Sigmoid colon (tissue), 6 donors: ENCODE measurements at regions not wholly inside any gene's neighbourhood (a gene's known extent, or its start where the extent isn't known, plus 50 kb on each side); places are given as distances from the start of the nearest gene placed in this dataset.

Experiments
- DNase-seq: peaks from one replicate; pipeline ENCODE4 v3.0.0-alpha.2; 2019
- H3K27ac ChIP-seq, 4 donors: fragments of 200-600 bp; sonication (generic); one replicate each; pipeline ENCODE4 v1.5.1; 2016 to 2019; ENCODE audit warnings: mild to moderate bottlenecking in 1 of 4
- H3K27me3 ChIP-seq, 3 donors: fragments of 200-600 bp; sonication (generic); one replicate each; pipeline ENCODE4 v1.5.1; 2019; ENCODE audit warnings: mild to moderate bottlenecking in 1 of 3
- H3K36me3 ChIP-seq, 4 donors: fragments of 200-600 bp; sonication (generic); one replicate each; pipeline ENCODE4 v1.5.1; 2016 to 2019
- H3K4me1 ChIP-seq, 4 donors: fragments of 200-600 bp; sonication (generic); one replicate each; pipeline ENCODE4 v1.5.1; 2017 to 2019
- H3K4me3 ChIP-seq, 4 donors: fragments of 200-600 bp; sonication (generic); one replicate each; pipeline ENCODE4 v1.5.1; 2017 to 2019; ENCODE audit warnings: mild to moderate bottlenecking in 2 of 4, moderate library complexity in 1 of 4
- H3K9me3 ChIP-seq, 4 donors: fragments of 200-600 bp in 3 of 4; sonication (generic) in 3 of 4; one replicate each; pipeline versions ENCODE4 v1.5.1 to v1.6.1; 2013 to 2019
- EP300 ChIP-seq, 4 donors: sonication (generic); formaldehyde crosslinking; IDR thresholded peaks; one replicate each; pipeline ENCODE4 v1.6.1; 2017; ENCODE audit warnings: antibody characterized with exemption in 4 of 4
- POLR2A ChIP-seq, 2 donors: fragments of 450-650 bp; IDR thresholded peaks; one replicate each; pipeline ENCODE4 v1.6.1; 2016; ENCODE audit warnings: antibody characterized with exemption in 2 of 2, mild to moderate bottlenecking in 2 of 2, moderate library complexity in 2 of 2
- POLR2AphosphoS5 ChIP-seq, 4 donors: sonication (generic); formaldehyde crosslinking; IDR thresholded peaks; one replicate each; pipeline ENCODE4 v1.6.1; 2017; ENCODE audit warnings: antibody characterized with exemption in 4 of 4
- WGBS, 2 donors: extraction: QIAGEN DNeasy Blood & Tissue Kit; methylation state at CpG; one replicate each; pipeline ENCODE4 v1.1.7; 2013; 5-methylcytosine and 5-hydroxymethylcytosine counted together
- intact Hi-C: fragments of 100-400 bp; cut with DNase I; formaldehyde crosslinking; loops from one replicate; pipeline ENCODE4 v1.15.1; 2023
- TF ChIP-seq, protein P1 (sequence below), 4 experiments: fragments of 450-650 bp in 3 of 4; fragments of 200-600 bp in 1 of 4; IDR thresholded peaks; one replicate each; pipeline ENCODE4 v1.5.1; 2016 to 2019; ENCODE audit warnings: antibody characterized with exemption in 4 of 4, mild to moderate bottlenecking in 3 of 4, moderate library complexity in 2 of 4
- donor health status: healthy with polysubstance abuse.
- donor health status: healthy.

DNA sequence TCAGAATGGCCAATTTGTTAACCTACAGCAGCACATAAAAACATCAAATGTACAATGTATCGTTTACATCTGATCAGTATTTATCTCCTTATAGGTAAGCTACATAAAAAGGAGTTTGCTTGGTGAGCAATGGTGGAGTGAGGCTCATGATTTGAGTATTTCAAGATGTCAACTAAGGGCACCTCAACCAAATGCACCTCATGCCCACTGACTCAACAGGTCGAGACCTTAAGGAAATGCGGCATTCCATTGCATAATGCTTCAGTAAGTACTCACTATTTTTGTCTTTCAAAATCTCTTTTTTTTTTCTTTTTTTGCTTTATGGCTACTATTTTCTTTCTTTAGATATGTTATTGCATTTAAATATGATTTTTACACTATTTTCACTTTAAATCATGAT, 181.0 kb upstream of the TLL1 start:
- intact Hi-C loops, result no loop called here
- no peaks in the 10 kb centered on the region for H3K27me3 ChIP-seq
- TF ChIP-seq POLR2A (IDR thresholded peaks at IDR 0.05) (no peak), POLR2AphosphoS5 (IDR thresholded peaks at IDR 0.05) (no peak), EP300 (IDR thresholded peaks at IDR 0.05) (no peak)
- TF ChIP-seq, protein P1, sequence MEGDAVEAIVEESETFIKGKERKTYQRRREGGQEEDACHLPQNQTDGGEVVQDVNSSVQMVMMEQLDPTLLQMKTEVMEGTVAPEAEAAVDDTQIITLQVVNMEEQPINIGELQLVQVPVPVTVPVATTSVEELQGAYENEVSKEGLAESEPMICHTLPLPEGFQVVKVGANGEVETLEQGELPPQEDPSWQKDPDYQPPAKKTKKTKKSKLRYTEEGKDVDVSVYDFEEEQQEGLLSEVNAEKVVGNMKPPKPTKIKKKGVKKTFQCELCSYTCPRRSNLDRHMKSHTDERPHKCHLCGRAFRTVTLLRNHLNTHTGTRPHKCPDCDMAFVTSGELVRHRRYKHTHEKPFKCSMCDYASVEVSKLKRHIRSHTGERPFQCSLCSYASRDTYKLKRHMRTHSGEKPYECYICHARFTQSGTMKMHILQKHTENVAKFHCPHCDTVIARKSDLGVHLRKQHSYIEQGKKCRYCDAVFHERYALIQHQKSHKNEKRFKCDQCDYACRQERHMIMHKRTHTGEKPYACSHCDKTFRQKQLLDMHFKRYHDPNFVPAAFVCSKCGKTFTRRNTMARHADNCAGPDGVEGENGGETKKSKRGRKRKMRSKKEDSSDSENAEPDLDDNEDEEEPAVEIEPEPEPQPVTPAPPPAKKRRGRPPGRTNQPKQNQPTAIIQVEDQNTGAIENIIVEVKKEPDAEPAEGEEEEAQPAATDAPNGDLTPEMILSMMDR (IDR thresholded peaks at IDR 0.05), result no peak

DNA sequence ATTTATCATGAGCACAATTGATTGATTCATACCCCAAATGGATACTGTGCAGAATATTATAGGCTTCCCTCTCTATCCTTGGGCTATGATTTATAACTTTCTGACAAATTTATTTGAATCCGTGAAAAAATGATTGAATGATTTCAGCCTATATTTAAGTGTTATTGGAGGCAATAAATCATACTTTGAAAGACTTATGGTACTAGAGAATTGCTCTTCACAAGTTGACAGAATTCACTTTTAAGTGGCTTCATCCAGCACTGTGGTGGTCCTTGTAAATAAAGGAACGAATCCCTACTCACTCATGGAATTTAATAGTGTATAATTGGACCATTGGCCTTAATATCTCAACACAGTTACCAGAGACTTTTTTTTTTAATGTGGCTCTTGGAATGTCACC, 174.8 kb upstream of the TLL1 start:
- 17 to 36% methylated on average over 2 of the region's 2 CpGs for whole genome bisulfite sequencing, 2 donors
- Histone ChIP-seq H3K4me3 (no peak overlapping the region), H3K4me1 (no peaks in the 10 kb centered on the region), H3K27ac (no peak overlapping the region), H3K27me3 (no peaks in the 10 kb centered on the region), H3K9me3 (no peaks in the 10 kb centered on the region), H3K36me3 (no peaks in the 10 kb centered on the region)
- DNase-seq, result no peak
- TF ChIP-seq POLR2AphosphoS5 (IDR thresholded peaks at IDR 0.05) (no peak), EP300 (IDR thresholded peaks at IDR 0.05) (no peak), POLR2A (IDR thresholded peaks at IDR 0.05) (no peak)
- TF ChIP-seq, protein P1 (IDR thresholded peaks at IDR 0.05), result no peak
- intact Hi-C loops, result no loop called here

More for the DNA sequence above, 181.0 kb upstream of the TLL1 start:
- 89 to 94% methylated on average over 3 of the region's 3 CpGs for WGBS, 2 donors
- Histone ChIP-seq H3K4me3 (no peak overlapping the region), H3K4me1 (no peaks in the 10 kb centered on the region), H3K9me3 (no peaks in the 10 kb centered on the region), H3K27ac (no peak overlapping the region), H3K36me3 (no peaks in the 10 kb centered on the region)
- no peak for DNase-seq

DNA sequence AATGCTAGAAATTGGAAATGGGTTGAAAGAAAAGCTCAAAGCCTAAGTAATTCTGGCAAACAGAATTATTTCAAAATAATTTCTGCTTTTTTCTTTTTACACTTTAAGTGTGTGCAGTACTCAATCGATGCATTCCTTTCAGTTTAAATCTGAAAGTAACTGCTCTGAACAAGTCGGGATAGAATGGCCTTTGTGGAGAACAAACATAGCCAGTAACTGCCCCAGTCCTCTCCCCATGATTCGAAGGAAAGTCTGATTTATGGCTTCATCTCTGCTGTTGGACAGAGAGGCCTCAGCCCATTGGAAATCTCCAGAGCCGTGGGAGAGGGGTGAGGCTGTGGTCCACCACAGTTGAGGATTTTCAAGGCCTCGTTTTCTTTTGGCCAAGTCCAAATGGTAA, 174.0 kb upstream of the TLL1 start:
- no peak overlapping the region for H3K27ac ChIP-seq

DNA sequence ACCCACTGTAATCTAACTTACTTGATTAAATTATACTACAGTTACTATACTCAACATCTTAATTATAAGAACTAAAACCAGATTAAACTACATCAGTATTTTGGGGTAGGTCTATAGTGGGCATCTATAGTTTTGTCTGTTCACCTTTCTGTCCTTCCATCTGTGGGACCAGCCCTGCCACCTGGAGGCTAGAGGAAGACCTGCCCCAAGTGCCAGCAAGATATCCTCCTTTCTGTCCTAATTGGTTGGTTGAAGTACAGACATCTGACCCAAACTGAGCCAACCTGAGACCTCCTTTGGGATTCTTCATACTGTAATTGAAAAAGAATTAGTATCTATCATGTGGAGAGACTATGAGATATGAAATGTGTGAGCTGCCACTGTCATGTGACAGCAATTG, 172.2 kb upstream of the TLL1 start:
- TF ChIP-seq EP300 (IDR thresholded peaks at IDR 0.05), result no peak
- no peak for TF ChIP-seq POLR2AphosphoS5 (IDR thresholded peaks at IDR 0.05)
- no peak for TF ChIP-seq POLR2A (IDR thresholded peaks at IDR 0.05)
- TF ChIP-seq, protein P1 (IDR thresholded peaks at IDR 0.05), result no peak
- H3K27ac ChIP-seq, result no peak overlapping the region
- no peaks in the 10 kb centered on the region for H3K27me3 ChIP-seq
- no peaks in the 10 kb centered on the region for H3K9me3 ChIP-seq
- DNase-seq, result no peak
- H3K4me1 ChIP-seq, result no peaks in the 10 kb centered on the region
- no peaks in the 10 kb centered on the region for H3K36me3 ChIP-seq
- no peak overlapping the region for H3K4me3 ChIP-seq
- intact Hi-C loops, result no loop called here

More for the DNA sequence above, 174.0 kb upstream of the TLL1 start:
- Histone ChIP-seq H3K27me3 (no peaks in the 10 kb centered on the region), H3K36me3 (no peaks in the 10 kb centered on the region), H3K4me1 (no peaks in the 10 kb centered on the region), H3K9me3 (no peaks in the 10 kb centered on the region), H3K4me3 (no peak overlapping the region)
- TF ChIP-seq POLR2AphosphoS5 (IDR thresholded peaks at IDR 0.05), result no peak
- TF ChIP-seq POLR2A (IDR thresholded peaks at IDR 0.05), result no peak
- TF ChIP-seq, protein P1 (IDR thresholded peaks at IDR 0.05), result no peak
- no peak for TF ChIP-seq EP300 (IDR thresholded peaks at IDR 0.05)
- WGBS, 2 donors, result 57 to 75% methylated on average over 5 of the region's 5 CpGs
- intact Hi-C loops, result no loop called here
- DNase-seq, result no peak

DNA sequence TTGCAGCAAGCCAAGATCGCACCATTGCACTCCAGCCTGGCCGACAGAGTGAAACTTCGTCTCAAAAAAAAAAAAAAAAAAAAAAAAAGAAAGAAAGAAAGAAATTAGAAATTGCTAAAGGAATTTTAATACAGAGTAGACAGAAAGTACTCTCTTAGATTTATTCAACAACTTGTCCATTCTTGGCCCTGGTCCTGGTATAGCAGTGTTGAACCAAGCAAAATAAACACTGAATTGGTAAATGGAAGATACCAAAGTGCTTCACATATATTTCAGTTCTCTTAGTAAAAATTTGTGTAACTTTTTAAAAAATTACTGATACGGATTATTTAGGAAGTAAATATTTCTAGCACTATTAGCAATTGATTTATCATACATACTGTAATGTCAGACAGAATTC, 165.9 kb upstream of the TLL1 start:
- Histone ChIP-seq H3K9me3 (no peaks in the 10 kb centered on the region), H3K27ac (no peak overlapping the region), H3K4me3 (no peak overlapping the region), H3K36me3 (no peaks in the 10 kb centered on the region), H3K27me3 (no peaks in the 10 kb centered on the region), H3K4me1 (peaks cover 0 to 8% (median 0%) of the 10 kb centered on the region in 4 donors)
- intact Hi-C loops, result no loop called here
- WGBS, 2 donors, result 88 to 93% methylated on average over 4 of the region's 4 CpGs
- no peak for DNase-seq
- no peak for TF ChIP-seq EP300 (IDR thresholded peaks at IDR 0.05)
- TF ChIP-seq, protein P1 (IDR thresholded peaks at IDR 0.05), result no peak
- TF ChIP-seq POLR2A (IDR thresholded peaks at IDR 0.05), result no peak
- TF ChIP-seq POLR2AphosphoS5 (IDR thresholded peaks at IDR 0.05), result no peak
